OCI-LY3 (cell line): ENCODE measurements at regions not wholly inside any gene's neighbourhood (a gene's known extent, or its start where the extent isn't known, plus 50 kb on each side); places are given as distances from the start of the nearest gene placed in this dataset.
A peak's percentile ranks its signal among the peaks of the same experiment; 100 is the strongest.

Experiments
- H2AFZ ChIP-seq: fragments of 200-600, 300-600 bp; shearing (Covaris generic); 2 replicates; pipeline ENCODE4 v1.6.0; 2014; ENCODE audit warnings: antibody characterized with exemption, low read depth, low read length
- H3K27ac ChIP-seq: fragments of 200-600, 300-600 bp; sonication (generic); 2 replicates; pipeline ENCODE4 v1.5.1; 2014; ENCODE audit warnings: mild to moderate bottlenecking, low read length, moderate library complexity, mixed read lengths
- H3K27me3 ChIP-seq: fragments of 200-600, 300-600 bp; sonication (generic); 2 replicates; pipeline ENCODE4 v1.6.1; 2014; ENCODE audit warnings: low read depth, low read length, mixed read lengths
- H3K36me3 ChIP-seq: fragments of 200-600, 300-600 bp; sonication (generic); replicated peaks from 2 replicates; pipeline ENCODE3; 2014; ENCODE audit warnings: low read depth, low read length, mixed read lengths
- H3K4me1 ChIP-seq: fragments of 300-600, 200-600 bp; sonication (generic); 2 replicates; pipeline ENCODE4 v1.6.1; 2014; ENCODE audit warnings: low read length, mixed read lengths
- H3K4me2 ChIP-seq: fragments of 200-600, 300-600 bp; sonication (generic); 2 replicates; pipeline ENCODE4 v1.6.1; 2014; ENCODE audit warnings: low read length, mixed read lengths
- H3K4me3 ChIP-seq: fragments of 300-600, 200-600 bp; sonication (generic); 2 replicates; pipeline ENCODE4 v1.5.1; 2014; ENCODE audit warnings: antibody characterized with exemption, mild to moderate bottlenecking, low read length, moderate library complexity
- H3K79me2 ChIP-seq: fragments of 300-600, 200-600 bp; shearing (Covaris generic); 2 replicates; pipeline ENCODE4 v1.6.1; 2014; ENCODE audit warnings: mild to moderate bottlenecking, low read length, mixed read lengths
- H3K9ac ChIP-seq: fragments of 300-600, 200-600 bp; shearing (Covaris generic); 2 replicates; pipeline ENCODE4 v1.6.0; 2014; ENCODE audit warnings: mild to moderate bottlenecking, low read length, moderate library complexity
- H3K9me3 ChIP-seq: fragments of 200-600, 300-600 bp; shearing (Covaris generic); 2 replicates; pipeline ENCODE4 v1.6.1; 2014; ENCODE audit warnings: low read length, mixed read lengths; ENCODE audit not compliant: insufficient read depth
- H4K20me1 ChIP-seq: fragments of 200-600, 300-600 bp; sonication (generic); 2 replicates; pipeline ENCODE4 v1.6.1; 2016; ENCODE audit warnings: low read length, mixed read lengths; ENCODE audit not compliant: insufficient read depth
- EZH2phosphoT487 ChIP-seq: fragments of 200-600 bp; shearing (Covaris generic); IDR thresholded peaks from 2 replicates; pipeline ENCODE4 v1.6.1; 2018; ENCODE audit warnings: antibody characterized with exemption, mixed run types, low read depth
- TF ChIP-seq, protein P1 (sequence below): fragments of 200-600, 300-600 bp; sonication (generic); IDR thresholded peaks from 2 replicates; pipeline ENCODE4 v1.5.1; 2014; ENCODE audit warnings: antibody characterized with exemption, low read length, low read depth

GRCh38 chr14:105862581-105863239 is 336.3 kb downstream of the TMEM121 start:
- Histone ChIP-seq H3K79me2 (peaks cover 65% of the 10 kb centered on the region), H3K27me3 (no peaks in the 10 kb centered on the region), H3K4me1 (peaks cover 5% of the 10 kb centered on the region; the same call in 1 of the 2 replicates), H2AFZ (no peak overlapping the region), H3K36me3 (peaks cover 33% of the 10 kb centered on the region), H3K4me3 (peak overlapping the region; percentile 99), H3K4me2 (peak overlapping the region; percentile 78), H3K9ac (peak overlapping the region; percentile 100), H4K20me1 (no peaks in the 10 kb centered on the region), H3K27ac (peak overlapping the region; percentile 98), H3K9me3 (peaks cover 13% of the 10 kb centered on the region; the same call in 1 of the 2 replicates)
- TF ChIP-seq, protein P1, sequence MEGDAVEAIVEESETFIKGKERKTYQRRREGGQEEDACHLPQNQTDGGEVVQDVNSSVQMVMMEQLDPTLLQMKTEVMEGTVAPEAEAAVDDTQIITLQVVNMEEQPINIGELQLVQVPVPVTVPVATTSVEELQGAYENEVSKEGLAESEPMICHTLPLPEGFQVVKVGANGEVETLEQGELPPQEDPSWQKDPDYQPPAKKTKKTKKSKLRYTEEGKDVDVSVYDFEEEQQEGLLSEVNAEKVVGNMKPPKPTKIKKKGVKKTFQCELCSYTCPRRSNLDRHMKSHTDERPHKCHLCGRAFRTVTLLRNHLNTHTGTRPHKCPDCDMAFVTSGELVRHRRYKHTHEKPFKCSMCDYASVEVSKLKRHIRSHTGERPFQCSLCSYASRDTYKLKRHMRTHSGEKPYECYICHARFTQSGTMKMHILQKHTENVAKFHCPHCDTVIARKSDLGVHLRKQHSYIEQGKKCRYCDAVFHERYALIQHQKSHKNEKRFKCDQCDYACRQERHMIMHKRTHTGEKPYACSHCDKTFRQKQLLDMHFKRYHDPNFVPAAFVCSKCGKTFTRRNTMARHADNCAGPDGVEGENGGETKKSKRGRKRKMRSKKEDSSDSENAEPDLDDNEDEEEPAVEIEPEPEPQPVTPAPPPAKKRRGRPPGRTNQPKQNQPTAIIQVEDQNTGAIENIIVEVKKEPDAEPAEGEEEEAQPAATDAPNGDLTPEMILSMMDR, result no peak
- no peak for TF ChIP-seq EZH2phosphoT487

DNA sequence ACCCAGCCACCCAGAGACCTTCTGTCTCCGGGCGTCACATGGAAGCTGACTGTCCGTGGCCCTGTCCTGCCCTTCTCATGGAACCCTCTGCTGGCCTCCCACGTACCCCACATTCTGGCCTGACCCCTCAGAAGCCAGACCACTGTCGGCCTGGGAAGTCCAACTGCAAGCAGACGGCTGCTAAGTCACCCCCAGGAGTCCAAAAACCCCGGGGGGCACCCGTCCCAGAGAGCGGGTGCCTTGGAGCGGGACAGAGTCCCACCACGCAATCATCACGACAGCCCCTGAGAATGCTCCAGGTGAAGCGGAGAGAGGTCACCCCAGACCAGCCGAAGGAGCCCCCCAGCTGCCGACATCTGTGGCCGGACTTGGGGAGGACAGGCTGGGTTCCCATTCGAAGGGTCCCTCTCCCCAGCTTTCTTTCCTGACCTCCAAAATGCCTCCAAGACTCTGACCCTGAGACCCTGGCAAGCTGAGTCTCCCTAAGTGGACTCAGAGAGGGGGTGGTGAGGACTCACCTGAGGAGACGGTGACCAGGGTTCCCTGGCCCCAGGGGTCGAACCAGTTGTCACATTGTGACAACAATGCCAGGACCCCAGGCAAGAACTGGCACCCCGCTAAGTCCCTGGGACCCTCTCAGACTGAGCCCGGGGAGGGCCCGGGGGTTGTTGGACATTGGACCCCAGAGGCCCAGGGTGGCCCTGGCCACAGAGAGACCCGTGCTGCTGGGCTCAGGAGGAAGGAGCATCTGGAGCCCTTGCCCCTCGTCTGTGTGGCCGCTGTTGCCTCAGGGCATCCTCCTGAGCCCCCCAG is 337.1 kb downstream of the TMEM121 start:
- Histone ChIP-seq H3K36me3 (peaks cover 33% of the 10 kb centered on the region), H3K9ac (peak overlapping the region; percentile 100), H3K79me2 (peaks cover 57% of the 10 kb centered on the region), H3K27ac (peak overlapping the region; percentile 98), H4K20me1 (no peaks in the 10 kb centered on the region), H3K9me3 (peaks cover 13% of the 10 kb centered on the region; the same call in 1 of the 2 replicates), H3K27me3 (no peaks in the 10 kb centered on the region), H3K4me1 (peaks cover 5% of the 10 kb centered on the region; the same call in 1 of the 2 replicates), H2AFZ (no peak overlapping the region), H3K4me2 (peak overlapping the region; percentile 78), H3K4me3 (peak overlapping the region; percentile 99)
- TF ChIP-seq EZH2phosphoT487, result no peak
- TF ChIP-seq, protein P1, result no peak

GRCh38 chr14:105864116-105864515 is 337.7 kb downstream of the TMEM121 start:
- peaks cover 51% of the 10 kb centered on the region for H3K79me2 ChIP-seq
- TF ChIP-seq, protein P1, result no peak
- TF ChIP-seq EZH2phosphoT487, result no peak
- no peak overlapping the region for H2AFZ ChIP-seq
- H3K27ac ChIP-seq, result peak overlapping the region; percentile 98
- H3K9me3 ChIP-seq, result peaks cover 13% of the 10 kb centered on the region; the same call in 1 of the 2 replicates
- H3K27me3 ChIP-seq, result no peaks in the 10 kb centered on the region
- H3K4me2 ChIP-seq, result peak overlapping the region; percentile 78
- H3K4me1 ChIP-seq, result peaks cover 5% of the 10 kb centered on the region; the same call in 1 of the 2 replicates
- peaks cover 33% of the 10 kb centered on the region for H3K36me3 ChIP-seq
- H3K9ac ChIP-seq, result peak overlapping the region; percentile 100
- no peaks in the 10 kb centered on the region for H4K20me1 ChIP-seq
- H3K4me3 ChIP-seq, result peak overlapping the region; percentile 99

DNA sequence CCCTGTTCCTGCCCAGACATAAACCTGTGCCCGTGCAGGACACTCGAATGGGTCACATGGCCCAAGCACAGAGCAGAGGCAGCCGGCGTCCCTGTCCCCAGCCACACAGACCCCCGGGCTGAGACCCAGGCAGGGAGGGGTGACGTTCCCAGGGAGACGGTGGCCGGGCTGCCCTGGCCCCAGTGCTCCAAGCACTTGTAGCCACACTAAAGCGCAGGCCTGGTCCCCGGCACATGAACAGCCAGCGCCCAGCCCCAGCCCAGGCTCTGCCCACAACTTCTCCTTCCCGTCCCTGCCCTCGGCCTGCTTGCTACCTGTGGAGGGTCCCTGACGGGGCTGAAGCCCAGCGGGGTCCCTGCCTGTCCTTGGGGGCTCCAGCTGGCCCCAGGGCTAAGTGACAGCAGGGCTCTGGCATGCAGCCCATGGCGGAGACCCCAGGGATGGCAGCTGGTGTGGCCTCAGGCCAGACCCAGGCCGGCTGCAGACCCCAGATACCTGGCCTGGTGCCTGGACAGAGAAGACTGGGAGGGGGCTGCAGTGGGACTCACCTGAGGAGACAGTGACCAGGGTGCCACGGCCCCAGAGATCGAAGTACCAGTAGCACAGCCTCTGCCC is 338.4 kb downstream of the TMEM121 start:
- Histone ChIP-seq H3K9ac (no peak overlapping the region), H3K4me3 (no peak overlapping the region), H3K36me3 (peaks cover 33% of the 10 kb centered on the region), H3K27me3 (no peaks in the 10 kb centered on the region), H3K79me2 (peaks cover 44% of the 10 kb centered on the region), H3K4me1 (peaks cover 5% of the 10 kb centered on the region; the same call in 1 of the 2 replicates), H3K9me3 (peaks cover 13% of the 10 kb centered on the region; the same call in 1 of the 2 replicates), H2AFZ (no peak overlapping the region), H4K20me1 (no peaks in the 10 kb centered on the region), H3K4me2 (no peak overlapping the region), H3K27ac (no peak overlapping the region)
- TF ChIP-seq, protein P1, result no peak
- TF ChIP-seq EZH2phosphoT487, result no peak
